Forelimb muscle (tissue), 1 donor: ENCODE measurements at regions not wholly inside any gene's neighbourhood (a gene's known extent, or its start where the extent isn't known, plus 50 kb on each side); places are given as distances from the start of the nearest gene placed in this dataset.
A peak's percentile ranks its signal among the peaks of the same experiment; 100 is the strongest.
"Not testable (repeated sequence)": the region's sequence is repeated elsewhere in the genome, so short reads cannot be mapped to it uniquely, and the experiment has no call there.

Source experiments
- DNase-seq: peaks from one replicate; pipeline ENCODE4 v3.0.0-alpha.2; 2013; ENCODE audit warnings: low read depth

DNA sequence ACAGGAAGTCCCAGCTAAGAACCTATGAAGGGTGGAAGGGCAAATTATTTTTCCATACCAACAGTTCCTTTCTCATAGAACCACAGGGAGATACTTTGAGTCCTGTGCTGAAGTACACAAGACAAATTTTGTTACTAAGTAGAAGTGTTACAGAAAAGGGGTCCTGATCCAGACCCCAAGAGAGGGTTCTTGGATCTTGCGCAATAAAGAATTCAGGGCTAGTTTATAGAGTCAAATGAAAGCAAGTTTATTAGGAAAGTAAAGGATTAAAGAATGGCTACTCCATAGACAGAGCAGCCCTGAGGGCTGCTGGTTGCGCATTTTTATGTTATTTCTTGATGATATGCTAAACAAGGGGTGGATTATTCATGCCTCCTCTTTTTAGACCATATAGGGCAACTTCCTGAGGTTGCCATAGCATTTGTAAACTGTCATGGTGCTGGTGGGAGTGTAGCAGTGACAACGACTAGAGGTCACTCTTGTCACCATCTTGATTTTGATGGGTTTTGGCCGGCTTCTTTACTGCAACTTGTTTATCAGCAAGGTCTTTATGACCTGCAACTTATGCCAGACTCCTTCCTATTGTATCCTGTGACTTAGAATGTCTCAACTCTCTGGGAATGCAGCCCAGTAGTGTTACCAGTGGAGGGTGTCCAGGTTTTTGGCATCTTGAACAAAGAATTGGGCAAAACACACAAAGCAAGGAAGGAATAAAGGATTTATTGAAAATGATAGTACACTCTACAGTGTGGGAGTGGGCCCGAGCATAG lies 409.4 kb downstream of the SH2D4B start:
- DNase-seq, result no peak

DNA sequence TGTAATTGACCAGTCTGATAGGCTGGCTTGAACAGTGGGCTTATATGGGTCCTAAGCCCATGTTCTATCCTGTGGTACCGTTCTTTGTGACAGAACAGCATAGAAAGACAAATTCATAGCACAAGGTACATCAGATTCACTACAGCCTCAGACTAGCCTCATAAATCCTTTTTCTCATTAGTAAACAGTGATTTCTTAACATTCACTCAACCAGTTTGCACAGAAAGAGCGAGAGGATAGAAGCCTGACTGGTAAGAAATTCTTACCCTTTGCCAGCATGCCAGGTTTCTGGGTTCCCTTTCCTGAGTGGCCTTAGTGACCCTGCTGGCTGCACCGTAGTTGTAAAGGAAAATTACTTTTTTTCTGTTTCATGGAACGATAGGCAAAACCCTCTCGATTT lies 412.1 kb downstream of the SH2D4B start:
- DNase-seq, result no peak

DNA sequence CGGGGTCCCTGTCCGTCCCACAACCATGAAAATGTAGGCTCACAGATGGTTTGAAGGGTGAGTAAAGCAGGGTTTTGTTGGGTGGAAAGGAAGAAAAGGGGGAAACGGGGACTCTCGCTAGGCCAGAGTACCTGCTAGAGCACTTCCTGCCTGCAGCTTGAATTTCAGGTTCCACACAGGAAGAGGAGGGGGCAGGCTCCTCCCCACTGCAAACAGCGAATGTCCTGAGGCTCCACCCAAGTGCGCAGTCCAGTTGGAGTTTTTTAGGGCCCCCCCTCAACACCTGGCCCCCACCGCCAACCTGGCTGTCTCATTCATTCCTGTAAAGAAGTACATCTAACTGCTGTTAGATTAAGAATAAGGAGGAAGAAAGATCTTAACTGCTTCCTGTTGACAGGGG lies 414.7 kb downstream of the SH2D4B start:
- no peak for DNase-seq

DNA sequence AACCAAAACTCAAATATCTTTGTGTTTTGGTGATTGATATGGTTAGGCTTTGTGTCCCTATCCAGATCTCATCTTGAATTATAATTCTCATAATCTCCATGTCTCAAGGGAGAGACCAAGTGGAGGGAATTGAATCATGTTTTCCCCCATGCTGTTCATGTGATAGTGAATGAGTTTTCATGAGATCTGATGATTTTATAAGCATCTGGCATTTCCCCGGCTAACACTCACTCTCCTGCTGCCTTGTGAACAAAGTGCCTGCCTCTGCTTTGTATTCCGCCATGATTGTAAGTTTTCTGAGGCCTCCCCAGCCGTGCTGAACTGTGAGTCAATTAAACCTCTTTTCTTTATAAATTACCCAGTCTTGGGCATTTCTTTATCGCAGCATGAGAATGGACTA lies 419.5 kb downstream of the SH2D4B start:
- no peak for DNase-seq

DNA sequence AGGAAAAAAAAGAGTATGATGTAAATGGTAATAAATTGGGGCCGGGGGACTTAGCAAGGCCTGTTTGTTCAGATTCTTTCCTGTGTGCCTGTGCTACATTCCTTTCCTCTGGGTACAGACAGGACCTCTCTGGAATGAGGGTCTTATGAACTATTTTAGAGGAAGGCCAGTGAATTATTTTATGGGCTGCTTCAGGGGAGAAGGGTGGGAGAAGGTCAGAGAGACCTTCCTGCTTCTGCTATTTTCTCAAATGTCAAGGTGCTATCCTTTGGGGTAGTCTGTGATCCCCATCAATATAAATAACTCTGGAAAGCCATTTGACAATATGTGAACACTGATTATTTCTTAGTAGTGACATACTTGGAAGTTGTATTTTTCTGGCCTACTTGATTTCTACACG lies 426.5 kb downstream of the SH2D4B start:
- no peak for DNase-seq

DNA sequence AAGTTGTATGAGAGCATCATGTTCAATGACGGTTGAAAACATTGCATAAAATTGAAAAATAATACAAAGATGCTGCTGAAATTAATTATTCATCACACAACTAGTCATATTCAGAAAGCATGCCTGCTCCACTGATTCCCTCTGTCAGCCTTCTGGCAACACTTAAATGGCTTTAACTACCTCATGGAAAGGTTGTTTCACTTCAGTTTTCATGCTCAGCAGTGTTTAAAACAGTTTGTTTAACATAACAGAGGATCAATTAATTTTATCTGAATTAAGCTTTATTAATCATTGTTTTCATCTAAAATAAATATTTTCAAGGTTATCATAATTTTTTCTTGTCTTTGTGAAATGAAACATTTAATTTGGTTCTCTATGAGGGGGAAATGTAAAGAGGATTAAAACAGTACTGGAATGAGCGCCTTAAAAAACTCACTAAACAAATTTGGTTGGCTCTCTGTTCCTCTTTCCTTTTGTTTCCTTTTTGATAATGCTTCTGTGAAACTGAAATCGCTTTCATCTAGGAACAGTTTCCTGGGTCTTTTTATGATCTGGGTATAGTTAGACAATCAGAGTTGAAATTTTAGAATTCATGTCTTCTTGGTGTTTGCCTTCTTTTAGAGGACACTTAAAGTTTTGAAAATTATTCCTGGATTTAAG lies 427.4 kb downstream of the SH2D4B start:
- DNase-seq, result no peak

DNA sequence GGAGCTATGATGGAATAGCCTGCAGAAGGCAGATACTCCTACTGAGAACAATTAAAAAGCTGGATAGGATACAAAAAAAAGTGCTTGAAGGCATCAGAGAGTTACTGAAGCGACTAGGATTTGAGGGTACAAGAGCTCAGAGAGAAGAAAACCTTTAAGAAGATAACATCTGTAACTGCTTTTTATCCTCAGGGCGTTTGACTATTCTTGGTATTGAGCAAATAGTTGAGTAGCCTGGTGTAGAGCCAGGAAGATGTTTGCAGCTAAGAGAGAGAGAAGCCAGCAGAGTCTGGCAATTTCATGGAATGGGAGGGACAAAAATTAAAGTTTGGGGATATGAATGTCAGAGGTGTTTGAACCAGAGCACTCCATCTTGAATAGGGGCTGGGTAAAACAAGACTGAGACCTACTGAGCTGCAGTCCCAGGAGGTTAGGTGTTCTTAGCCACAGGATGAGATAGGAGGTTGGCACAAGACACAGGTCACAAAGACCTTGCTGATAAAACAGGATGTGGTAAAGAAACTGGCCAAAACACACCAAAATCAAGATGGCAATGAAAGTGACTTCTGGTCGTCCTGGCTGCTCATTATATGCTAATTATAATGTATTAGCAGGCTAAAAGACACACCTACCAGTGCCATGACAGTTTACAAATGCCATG lies 428.8 kb downstream of the SH2D4B start:
- DNase-seq, result no peak

DNA sequence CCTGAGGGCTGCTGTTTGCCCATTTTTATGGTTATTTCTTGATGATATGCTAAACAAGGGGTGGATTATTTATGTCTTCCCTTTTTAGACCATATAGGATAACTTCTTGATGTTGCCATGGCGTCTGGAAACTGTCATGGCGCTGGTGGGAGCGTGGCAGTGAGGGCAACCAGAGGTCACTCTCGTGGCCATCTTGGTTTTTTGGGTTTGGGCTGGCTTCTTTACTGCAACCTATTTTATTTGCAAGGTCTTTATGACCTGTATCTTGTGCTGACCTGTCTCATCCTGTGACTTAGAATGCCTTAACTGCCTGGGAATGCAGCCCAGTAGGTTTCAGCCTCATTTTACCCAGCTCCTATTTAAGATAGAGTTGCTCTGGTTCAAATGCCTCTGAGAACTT lies 429.7 kb downstream of the SH2D4B start:
- DNase-seq, result not testable (repeated sequence)

DNA sequence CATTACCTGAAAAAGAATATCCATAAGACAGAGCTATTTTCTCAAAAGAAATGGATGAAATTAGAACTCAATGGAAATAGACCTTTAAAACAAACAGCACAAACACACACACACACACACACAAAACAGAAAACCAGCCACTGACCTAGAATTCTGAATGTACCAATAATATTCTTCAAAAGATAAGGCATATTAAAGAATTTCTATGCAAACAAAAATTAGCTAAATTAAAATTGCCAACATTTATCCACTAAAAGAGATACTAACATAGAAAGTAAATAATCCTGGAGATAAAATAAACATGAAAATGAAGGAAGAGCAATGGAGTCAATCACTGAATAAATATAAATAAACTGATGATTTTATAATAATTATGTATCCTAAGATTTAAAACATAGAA lies 431.2 kb downstream of the SH2D4B start:
- no peak for DNase-seq

DNA sequence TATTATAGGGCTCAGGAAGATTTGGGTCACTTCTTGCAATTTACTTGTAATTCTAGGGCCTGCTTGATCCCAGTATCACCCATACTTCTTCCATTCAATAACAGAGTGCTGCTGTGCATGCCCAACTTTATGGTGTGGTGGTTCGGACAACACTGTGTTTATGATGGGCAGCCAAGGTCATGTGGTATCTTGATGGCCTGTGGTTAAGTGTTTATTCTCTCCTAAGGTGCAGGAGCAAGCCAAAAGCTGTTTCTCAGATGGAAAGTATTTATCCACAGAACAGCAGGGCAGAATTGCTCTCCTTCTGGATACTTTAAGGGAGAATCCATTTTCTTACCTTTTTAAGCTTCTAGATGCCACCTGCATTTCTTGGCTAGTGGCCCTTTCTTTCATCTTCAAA lies 433.8 kb downstream of the SH2D4B start:
- DNase-seq, result no peak

DNA sequence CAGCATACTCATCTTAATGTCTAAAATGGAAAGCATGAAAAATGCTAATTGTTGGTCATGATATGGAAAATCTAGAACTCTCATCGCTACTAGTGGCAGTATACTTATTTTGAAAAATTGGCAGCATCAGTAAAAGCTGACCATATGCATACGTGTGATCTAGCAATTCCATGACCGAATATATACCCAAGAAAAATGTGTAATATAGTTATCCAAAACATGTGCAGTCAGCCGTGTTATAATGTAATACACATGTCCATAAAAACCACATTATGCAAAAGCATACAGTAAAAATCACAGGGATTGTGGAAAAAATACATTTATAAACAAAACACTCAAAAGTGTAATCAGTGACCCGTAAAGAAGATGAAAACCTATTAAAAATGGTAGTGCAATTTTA lies 439.0 kb downstream of the SH2D4B start:
- DNase-seq, result no peak

DNA sequence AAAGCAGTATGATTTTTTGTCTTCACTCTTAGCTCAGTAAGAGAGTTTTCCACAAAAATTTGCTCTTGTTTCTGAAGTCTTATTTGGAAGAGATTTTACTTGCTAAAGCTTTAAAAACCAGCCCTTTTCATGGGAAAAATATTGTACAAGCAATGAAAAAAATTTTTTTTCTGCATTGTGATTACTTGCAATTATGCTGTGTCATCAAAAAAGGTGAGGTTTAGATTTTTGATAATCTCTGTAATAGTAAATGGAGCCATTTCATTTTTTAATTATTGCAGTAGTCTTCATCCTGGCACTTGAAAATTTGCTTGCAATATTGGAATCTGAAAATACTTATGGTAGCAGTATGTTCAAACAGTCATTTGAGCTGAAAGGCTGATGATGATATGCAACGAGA lies 447.4 kb downstream of the SH2D4B start:
- DNase-seq, result no peak

DNA sequence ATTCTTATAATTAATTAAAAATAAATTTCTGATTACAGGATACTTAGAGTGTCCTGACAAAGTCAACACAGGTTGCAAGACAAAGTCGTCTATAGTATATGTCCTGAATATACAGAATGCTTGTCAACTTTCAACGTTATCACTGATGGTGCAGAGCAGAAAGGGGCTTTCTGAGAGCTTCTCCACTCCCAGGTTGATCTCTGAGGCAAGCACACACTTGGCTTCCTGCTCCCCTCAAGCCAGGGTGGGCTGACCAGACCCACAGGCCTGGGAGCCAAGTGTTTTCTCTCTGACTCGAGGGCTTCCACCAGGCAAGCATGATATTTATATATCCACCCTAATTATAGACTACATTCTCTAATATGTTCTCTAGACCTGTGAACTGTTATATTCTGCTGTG lies 448.9 kb downstream of the SH2D4B start:
- no peak for DNase-seq

DNA sequence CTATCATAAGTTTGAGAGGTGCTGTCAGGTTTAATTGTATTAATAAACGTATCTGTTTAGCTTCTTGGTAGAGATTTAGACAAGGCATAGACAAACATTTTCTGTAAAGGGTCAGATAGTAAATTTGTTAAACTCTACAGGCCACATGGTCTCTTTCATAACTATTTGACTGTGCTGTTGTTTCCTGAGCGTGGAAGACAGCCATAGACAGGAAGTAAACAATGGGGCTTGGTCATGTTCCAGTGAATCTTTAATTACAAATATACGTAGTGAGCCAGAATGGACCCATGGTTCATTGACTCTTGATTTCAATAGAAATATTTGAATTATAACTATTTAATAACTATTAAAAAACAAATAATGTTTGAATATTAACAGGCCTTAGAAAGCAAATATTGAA lies 451.1 kb downstream of the SH2D4B start:
- no peak for DNase-seq

DNA sequence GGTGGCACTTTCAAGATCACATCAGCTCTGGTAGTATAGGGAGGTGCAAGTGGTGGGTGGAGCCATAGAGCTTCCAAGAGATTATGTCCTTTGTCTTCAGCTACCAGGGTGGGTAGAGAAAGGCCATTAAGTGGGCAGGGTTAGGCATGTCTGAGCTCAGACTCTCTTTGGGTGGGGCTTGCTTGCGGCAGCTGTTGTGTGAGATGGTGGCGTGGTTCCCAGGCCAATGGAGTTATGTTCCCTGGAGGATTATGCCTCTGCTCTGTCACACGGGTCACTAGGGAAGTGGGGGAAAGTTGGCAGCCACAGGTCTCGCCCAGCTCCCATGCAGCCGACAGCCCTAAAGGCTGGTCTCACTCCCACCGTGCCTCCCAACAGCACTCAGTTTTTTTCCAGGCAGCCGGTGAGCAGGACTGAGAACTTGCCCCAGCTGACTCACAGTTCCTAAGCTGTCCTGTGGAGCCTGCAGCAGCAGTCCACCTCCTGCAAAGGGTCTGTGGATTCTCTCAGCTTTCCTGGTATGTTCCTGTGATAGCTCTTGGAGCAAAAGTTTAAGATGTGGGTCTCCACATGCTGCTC lies 459.0 kb downstream of the SH2D4B start:
- DNase-seq, result no peak

DNA sequence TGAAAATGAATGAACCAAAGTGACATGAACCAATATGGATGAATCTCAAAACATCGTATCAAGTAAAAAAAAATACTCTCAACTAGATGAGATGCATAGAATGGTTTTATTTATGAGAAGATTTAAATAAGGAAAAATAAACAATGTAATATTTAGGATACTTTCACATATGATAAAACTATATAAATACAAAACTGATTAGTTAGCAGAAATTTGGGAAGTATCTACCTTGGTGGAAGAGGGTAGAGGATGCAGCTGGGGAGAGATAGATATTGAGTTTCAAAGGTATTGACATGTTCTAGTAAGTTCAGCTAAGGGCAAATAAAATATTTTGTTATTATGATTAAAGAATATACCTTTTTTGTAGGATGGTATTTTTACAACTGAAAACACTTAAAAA lies 463.1 kb downstream of the SH2D4B start:
- no peak for DNase-seq

DNA sequence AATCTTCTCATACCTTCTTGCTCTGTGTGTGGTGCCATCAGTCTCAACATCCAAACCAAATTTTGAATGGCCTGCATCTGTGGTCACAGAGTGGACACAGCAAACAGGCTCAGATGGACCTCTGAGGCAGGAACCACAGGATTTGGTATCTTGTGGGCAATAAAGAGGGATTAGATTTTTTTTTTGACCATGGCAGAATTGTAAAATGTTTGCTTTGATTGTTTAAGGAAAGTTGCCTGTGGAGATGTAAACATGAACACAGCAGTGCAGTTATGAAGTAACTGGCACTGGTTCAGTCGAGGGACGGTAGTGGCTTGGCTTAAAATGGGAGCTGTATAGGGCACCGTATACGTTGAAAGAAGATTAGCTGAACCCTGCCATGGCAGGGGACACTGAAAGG lies 464.7 kb downstream of the SH2D4B start:
- no peak for DNase-seq

DNA sequence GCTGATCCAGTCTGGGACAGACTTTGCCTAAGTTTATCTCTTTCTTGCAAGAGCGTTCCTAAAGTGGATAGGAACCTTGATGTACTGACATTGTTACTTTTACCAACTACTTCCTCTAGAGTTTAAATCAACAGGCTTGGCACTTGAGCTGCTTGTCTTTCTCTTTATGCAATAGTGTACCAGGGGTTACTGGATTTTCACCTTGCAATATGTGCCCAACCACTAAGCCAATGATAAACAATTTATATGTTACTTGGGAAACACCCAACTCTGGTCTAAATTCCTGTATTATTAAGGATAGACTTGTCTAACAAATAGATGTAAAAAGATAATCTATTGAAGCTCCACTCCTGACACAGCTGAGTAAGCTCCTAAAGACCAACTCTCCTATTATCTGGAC lies 470.2 kb downstream of the SH2D4B start:
- DNase-seq, result no peak

DNA sequence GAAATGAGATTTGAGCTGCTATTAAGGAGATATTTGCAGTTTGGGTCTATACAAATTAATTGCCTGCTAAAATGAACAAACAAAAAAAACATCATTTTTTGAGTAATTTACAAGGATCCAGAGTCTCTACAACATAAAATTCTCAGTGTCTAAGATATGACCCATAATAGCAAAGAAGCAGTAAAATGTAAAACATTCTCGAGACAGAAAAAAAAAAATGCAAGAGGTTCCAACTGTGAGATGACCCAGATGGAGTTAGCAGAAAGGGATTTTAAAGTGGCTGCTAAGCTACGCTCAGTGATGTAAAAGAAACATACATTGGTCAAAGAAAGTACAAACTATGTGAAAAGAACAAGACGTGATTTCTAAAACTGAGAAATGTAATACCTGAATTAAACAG lies 471.0 kb downstream of the SH2D4B start:
- DNase-seq, result no peak

DNA sequence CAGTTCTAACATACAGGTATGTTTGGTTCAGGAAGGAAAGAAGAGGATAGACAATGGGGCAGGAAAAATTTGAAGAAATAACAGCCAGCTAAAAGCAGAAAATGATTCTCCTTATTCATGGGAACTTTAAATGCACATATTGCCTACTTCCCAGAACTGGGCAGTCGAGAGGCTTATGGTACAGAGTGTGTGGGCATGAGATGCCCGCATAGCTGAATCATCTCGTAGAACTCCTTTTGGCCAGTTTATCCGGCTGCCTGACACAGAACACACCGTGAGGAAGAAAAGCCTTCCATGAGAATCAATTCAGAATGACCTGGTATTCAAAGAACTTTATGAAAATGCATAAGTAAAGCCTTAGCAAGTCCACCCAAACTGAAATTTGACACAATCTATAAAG lies 471.6 kb downstream of the SH2D4B start:
- DNase-seq, result no peak

DNA sequence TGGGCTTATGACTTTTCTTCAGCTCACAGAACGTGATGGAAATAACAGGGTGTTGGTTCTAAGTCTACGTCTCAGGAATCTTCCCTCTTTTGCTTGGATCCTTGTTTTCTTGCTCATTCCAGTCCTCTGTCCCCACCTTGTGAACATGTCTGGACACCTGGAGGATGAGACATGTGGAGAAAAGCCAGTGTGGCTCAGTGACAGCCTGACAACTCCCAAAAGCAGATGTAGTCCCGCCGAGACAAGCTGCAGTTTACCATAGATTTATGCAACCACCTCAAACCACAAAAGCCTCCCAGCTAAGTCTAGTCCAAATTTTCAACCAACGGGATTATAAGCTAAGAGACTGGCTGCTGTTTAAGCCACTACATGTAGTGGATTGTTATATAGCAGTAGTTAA lies 476.1 kb downstream of the SH2D4B start:
- no peak for DNase-seq

DNA sequence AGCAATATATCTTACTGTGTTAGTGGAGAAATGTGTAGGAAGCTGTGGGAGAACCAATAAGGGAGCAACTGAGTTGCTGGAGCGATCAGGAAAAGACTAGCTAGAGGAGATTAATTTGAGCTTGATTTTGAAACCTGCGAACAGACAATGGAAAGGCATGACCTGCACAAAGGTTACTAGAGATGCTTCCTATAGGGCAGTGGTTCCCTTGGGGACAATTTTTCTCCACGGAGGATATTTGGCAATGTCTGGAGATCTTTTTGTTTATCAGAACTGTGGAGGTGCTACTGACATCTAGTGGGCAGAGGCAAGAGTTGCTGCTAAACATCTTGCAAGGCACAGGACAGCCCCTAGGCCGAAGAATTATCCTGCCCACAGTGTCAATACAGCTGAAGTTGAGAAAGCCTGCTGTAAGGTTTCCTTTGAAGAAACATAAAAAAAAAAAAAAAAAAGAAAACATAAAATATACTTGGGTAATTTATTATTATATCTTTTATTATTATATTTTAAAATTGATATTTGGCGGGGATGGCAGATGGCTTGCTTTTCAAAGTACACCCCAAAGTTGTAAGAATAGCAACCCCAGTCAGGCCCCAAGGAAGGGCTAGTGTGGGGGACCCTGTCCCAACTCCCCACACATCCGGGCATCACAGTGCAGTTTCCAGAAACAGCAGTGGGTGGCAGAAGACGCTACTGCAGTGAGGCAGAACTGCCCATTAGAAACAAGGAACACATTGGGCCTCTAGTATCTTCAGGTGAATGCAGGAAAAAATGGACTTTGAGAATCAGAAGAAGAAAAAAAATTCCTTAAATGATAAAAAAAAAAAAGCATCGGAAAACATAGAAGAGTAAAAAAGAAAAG lies 481.6 kb downstream of the SH2D4B start:
- DNase-seq, result peak; percentile 8
